ENCODE measurements at regions not wholly inside any gene's neighbourhood (a gene's known extent, or its start where the extent isn't known, plus 50 kb on each side); places are given as distances from the start of the nearest gene placed in this dataset.

- peak; percentile 63 for DNase-seq (ENCODE audit: low spot score)
Measured at GRCh38 chr21:16072737-16073136, 343.0 kb downstream of the USP25 start.

- DNase-seq (ENCODE audit: low spot score): peak; percentile 74
Measured at GRCh38 chr21:16073586-16073985, 343.8 kb downstream of the USP25 start.

- DNase-seq (ENCODE audit: low spot score): no peak
Measured at GRCh38 chr21:16074950-16075489, 345.2 kb downstream of the USP25 start.

GRCh38 chr21:16075649-16076282, 346.0 kb downstream of the USP25 start:
- peak; percentile 51 for DNase-seq (ENCODE audit: low spot score)

GRCh38 chr21:16076465-16076864, 346.7 kb downstream of the USP25 start:
- DNase-seq (ENCODE audit: low spot score): peak; percentile 42

GRCh38 chr21:16078382-16078781, 348.6 kb downstream of the USP25 start:
- DNase-seq (ENCODE audit: low spot score): no peak

- no peak for DNase-seq (ENCODE audit: low spot score)
Measured at GRCh38 chr21:16079830-16080229, 350.0 kb downstream of the USP25 start.

GRCh38 chr21:16081304-16081703, 351.5 kb downstream of the USP25 start:
- no peak for DNase-seq (ENCODE audit: low spot score)

- DNase-seq (ENCODE audit: low spot score): peak; percentile 58
Measured at GRCh38 chr21:16082038-16082816, 352.4 kb downstream of the USP25 start.

GRCh38 chr21:16084776-16085364, 355.1 kb downstream of the USP25 start:
- peak; percentile 93 for DNase-seq (ENCODE audit: low spot score)

- peak; percentile 78 for DNase-seq (ENCODE audit: low spot score)
Measured at GRCh38 chr21:16085421-16085820, 355.6 kb downstream of the USP25 start.

- no peak for DNase-seq (ENCODE audit: low spot score)
Measured at GRCh38 chr21:16086121-16086520, 356.3 kb downstream of the USP25 start.

GRCh38 chr21:16086936-16087335, 357.2 kb downstream of the USP25 start:
- peak; percentile 71 for DNase-seq (ENCODE audit: low spot score)

- DNase-seq (ENCODE audit: low spot score): peak; percentile 46
Measured at GRCh38 chr21:16087523-16087922, 357.7 kb downstream of the USP25 start.

GRCh38 chr21:16088056-16088455, 358.3 kb downstream of the USP25 start:
- DNase-seq (ENCODE audit: low spot score): peak; percentile 54

GRCh38 chr21:16095005-16095404, 365.2 kb downstream of the USP25 start:
- no peak for DNase-seq (ENCODE audit: low spot score)

- DNase-seq (ENCODE audit: low spot score): no peak
Measured at GRCh38 chr21:16096988-16097387, 367.2 kb downstream of the USP25 start.

- peak; percentile 49 for DNase-seq (ENCODE audit: low spot score)
Measured at GRCh38 chr21:16102113-16102512, 372.3 kb downstream of the USP25 start.

- DNase-seq (ENCODE audit: low spot score): no peak
Measured at GRCh38 chr21:16108561-16109075, 378.8 kb downstream of the USP25 start.

- DNase-seq (ENCODE audit: low spot score): no peak
Measured at GRCh38 chr21:16113052-16113715, 383.4 kb downstream of the USP25 start.

- no peak for DNase-seq (ENCODE audit: low spot score)
Measured at GRCh38 chr21:16115461-16115860, 385.7 kb downstream of the USP25 start.

GRCh38 chr21:16116069-16116468, 386.3 kb downstream of the USP25 start:
- no peak for DNase-seq (ENCODE audit: low spot score)

Measured in cerebellar cortex (tissue), 1 donor.